Renal pelvis (tissue), 1 donor: ENCODE measurements at regions not wholly inside any gene's neighbourhood (a gene's known extent, or its start where the extent isn't known, plus 50 kb on each side); places are given as distances from the start of the nearest gene placed in this dataset.

Source experiments
- DNase-seq: peaks from one replicate; pipeline ENCODE4 v3.0.0-alpha.2; 2013

DNA sequence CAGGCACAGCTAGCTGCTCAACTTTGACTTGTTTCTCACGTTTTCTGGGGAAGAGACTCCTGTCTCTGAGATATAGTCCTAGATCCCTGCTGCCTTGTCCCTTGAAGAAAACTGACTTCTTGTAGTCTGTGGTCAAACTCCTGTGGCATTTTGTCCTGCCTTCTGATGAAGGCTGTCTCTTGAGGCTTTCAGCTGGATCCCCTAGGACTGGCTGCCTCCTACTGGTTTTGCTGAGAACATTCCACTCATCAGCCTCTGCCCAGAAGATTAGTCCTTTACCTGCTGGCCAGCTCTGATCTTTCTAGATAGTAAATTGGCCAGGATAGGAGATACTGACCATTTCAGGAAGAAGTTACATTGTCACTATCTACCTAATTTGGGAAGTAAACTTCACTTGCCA, 71.9 kb upstream of the CNR1 start:
- peak; percentile 5 for DNase-seq

DNA sequence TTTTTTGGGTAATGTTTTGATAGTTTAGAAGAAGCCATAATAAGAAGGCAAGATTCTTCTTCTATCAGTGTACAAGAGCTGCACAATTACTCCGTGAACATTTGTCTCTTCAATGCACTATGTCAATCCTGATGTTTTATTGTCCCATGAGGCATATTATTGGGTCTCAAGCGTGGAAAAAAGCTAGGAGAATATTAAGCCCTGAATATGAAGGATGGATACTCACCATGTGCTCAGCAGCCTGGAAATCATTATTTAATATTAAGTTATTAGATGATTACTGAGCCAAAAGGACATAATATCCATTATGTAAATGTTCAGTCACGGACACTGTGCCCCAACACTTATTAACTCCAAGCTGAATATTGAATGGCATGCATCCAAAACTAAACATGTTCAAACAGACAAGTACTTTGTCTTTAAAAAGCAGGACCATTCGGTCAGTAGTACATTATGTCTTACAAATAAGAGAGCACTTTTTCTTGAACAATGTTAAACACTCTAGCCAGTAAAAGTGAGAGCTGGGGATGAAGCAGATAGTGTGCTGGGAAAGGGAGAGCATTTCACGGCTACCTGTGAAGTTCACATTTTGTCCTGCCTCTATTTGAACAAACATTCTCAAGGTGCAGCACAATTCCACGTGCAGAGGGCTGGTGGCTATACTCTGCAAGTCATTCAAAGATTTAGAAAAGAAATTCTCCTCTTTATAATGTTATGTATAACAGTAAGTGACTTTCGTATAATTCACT, 70.6 kb upstream of the CNR1 start:
- no peak for DNase-seq

DNA sequence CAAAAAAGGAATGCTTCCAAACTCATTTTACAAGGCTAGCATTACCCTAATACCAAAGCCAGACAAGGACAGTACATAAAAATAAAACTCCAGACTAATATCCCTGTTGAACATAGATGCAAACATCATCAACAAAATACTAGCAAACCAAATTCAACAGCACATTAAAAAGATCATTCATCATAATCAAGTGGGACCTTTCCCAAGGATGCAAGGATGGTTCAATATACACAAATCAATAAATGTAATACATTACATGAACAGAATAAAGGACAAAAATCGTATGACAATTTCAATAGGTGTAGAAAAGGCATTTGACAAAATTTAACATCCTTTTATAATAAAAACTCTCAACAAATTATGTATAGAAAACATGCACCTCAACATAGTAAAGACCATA, 66.6 kb upstream of the CNR1 start:
- DNase-seq = no peak

DNA sequence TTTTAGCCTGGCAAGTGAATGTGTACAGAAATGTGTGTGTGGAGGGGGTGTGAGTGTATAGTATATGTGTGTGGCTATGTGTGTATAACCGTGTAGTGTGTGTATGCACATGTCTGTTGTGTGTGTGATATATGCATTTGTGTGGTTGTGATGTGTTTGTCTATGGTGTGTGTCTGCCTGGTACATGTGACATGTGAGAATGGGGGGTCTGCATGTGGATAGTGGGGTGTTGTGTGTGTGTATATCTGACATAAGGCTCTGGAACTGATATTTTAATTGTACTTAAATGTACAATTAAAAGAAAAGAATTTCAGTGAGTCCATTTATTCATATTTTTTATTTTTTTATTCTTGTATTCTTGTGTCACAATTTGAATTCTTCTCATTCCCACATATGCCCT, 57.2 kb upstream of the CNR1 start:
- DNase-seq = no peak

DNA sequence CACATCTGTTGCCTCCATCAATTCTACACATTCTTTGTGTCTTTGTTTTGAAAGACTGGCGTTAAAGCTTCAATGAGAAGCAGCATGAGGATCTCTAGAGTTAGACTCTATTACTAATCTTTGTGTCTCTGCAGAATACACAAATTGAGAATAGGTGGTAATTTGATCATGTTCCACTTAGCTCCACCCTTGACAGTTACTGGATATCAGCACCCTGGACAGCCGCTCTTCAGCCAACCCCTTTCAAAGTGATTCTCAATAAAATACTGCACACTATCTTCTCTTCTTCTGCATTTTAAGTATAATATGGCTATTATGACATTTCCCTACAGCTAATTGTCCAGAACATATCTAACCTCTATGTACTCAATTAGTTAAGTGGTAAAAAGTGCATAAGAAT, 54.3 kb upstream of the CNR1 start:
- peak; percentile 22 for DNase-seq

DNA sequence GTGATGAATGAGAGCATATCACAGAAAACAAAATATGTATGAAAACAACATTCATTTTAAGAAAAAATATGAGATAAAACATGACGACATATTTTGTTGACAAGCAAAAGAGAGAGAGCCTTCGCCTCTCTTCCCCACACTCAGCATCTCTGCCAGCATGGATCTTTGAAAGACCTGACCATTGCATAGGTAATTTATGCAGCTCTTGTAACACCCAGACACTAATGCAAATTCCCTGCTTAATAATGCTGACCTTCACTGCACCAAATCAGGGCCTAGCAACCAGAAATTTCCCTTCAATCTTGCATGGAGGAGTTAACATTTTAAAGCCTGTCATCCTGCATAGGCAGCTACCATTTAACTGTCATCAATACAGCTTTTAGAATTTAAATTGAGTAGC, 50.0 kb upstream of the CNR1 start:
- DNase-seq = no peak
